ENCODE measurements at regions not wholly inside any gene's neighbourhood (a gene's known extent, or its start where the extent isn't known, plus 50 kb on each side); places are given as distances from the start of the nearest gene placed in this dataset.

DNA sequence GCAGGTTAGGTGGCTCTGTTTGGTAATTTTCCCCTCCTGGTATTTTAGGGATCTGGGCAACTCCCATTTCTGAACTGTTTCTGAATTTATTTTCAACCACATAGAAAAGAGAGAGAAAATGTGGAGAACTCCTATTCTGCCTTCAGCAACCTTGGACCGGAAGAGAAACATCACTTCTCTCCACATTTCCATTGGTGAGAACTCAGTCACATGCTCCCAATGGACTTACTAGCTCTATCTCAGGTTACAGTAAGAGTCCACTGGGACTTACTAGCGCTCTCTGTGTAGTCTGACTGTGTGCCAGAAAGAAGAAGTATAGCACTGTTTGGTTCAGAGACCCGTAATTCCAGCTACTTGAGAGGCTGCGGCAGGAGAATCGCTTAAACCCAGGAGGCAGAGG, 383.2 kb downstream of the DUSP6 start:
- H3K9me3 ChIP-seq (ENCODE audit: control insufficient read depth, insufficient read depth, low read length): no peaks in the 10 kb centered on the region
- H3K4me1 ChIP-seq (ENCODE audit: control insufficient read depth, insufficient read depth, low read length): no peaks in the 10 kb centered on the region
- WGBS (ENCODE audit: insufficient coverage): 96% methylated on average over 4 of the region's 5 CpGs
- H3K27ac ChIP-seq (ENCODE audit: low read depth, low read length): no peak overlapping the region
- H3K27me3 ChIP-seq (ENCODE audit: control insufficient read depth, insufficient read depth, low read length): no peaks in the 10 kb centered on the region
- no peaks in the 10 kb centered on the region for H3K36me3 ChIP-seq (ENCODE audit: control insufficient read depth, insufficient read depth, low read length)
- DNase-seq (ENCODE audit: low read depth in 4 of 6, low spot score in 6 of 6): no peak
- no peak overlapping the region for H3K4me3 ChIP-seq (ENCODE audit: low read depth, low read length)

DNA sequence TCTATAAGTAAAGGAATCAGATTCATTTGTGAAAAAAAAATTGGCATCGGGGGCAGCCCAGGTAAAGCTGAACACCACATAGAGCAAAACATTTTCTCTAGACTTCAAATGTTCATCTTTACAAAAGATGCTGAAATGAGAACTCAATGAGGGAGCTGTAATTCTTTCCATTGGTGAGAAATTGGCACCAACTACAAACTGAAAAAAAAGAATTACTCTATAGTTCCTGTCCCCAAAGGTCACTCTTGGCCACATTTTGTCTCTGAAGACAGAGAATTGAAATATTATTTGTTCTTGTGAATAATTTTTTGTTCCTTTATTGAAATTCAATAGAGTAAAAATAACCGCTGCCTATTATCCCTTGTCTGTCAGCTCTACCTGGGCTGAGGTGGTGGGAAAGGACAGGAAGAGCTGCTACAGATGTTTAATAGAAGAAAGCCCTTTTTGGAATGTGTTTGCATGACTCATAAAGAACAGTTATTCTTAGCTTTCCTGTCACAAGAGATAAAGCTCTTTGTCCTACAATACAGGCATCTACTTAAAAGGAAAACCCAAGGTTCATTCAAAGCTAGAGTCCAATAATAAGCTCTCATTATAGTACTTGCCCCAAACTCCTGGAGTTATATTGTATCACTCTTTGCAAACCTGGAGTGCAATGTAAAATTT, 380.1 kb upstream of the KITLG start:
- peak in 1 of 6 donors; percentile 9 for DNase-seq (ENCODE audit: low read depth in 4 of 6, low spot score in 6 of 6)
- Histone ChIP-seq H3K4me1 (ENCODE audit: control insufficient read depth, insufficient read depth, low read length) (no peaks in the 10 kb centered on the region), H3K36me3 (ENCODE audit: control insufficient read depth, insufficient read depth, low read length) (no peaks in the 10 kb centered on the region), H3K9me3 (ENCODE audit: control insufficient read depth, insufficient read depth, low read length) (no peaks in the 10 kb centered on the region), H3K27ac (ENCODE audit: low read depth, low read length) (no peak overlapping the region), H3K4me3 (ENCODE audit: low read depth, low read length) (no peak overlapping the region), H3K27me3 (ENCODE audit: control insufficient read depth, insufficient read depth, low read length) (no peaks in the 10 kb centered on the region)
- no CpG with 5 or more reads among the region's 2 CpGs for WGBS (ENCODE audit: insufficient coverage)

DNA sequence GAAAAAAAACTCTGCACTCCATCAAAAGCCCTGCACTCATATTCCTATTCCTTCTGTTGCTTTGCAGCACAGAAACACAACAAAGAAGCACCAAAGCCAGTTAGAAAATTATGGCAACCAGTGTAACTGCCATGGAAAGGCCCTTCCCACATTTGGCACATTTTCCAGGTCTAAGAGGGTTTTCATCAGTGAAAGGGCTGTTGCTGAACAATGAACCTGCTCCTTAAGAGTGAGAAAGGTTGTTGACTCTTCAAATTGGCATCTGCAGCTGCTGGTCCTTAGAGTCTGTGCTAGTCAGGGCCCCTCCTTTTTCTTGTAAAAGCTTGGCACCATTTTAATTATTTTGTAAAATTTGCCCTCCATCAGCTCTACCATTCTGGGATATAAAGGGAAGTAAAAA, 378.7 kb upstream of the KITLG start:
- no peaks in the 10 kb centered on the region for H3K9me3 ChIP-seq (ENCODE audit: control insufficient read depth, insufficient read depth, low read length)
- H3K36me3 ChIP-seq (ENCODE audit: control insufficient read depth, insufficient read depth, low read length): no peaks in the 10 kb centered on the region
- no peak overlapping the region for H3K4me3 ChIP-seq (ENCODE audit: low read depth, low read length)
- H3K27me3 ChIP-seq (ENCODE audit: control insufficient read depth, insufficient read depth, low read length): no peaks in the 10 kb centered on the region
- H3K4me1 ChIP-seq (ENCODE audit: control insufficient read depth, insufficient read depth, low read length): no peaks in the 10 kb centered on the region
- H3K27ac ChIP-seq (ENCODE audit: low read depth, low read length): no peak overlapping the region
- peak in 2 of 6 donors; percentile 52 to 70 for DNase-seq (ENCODE audit: low read depth in 4 of 6, low spot score in 6 of 6)

DNA sequence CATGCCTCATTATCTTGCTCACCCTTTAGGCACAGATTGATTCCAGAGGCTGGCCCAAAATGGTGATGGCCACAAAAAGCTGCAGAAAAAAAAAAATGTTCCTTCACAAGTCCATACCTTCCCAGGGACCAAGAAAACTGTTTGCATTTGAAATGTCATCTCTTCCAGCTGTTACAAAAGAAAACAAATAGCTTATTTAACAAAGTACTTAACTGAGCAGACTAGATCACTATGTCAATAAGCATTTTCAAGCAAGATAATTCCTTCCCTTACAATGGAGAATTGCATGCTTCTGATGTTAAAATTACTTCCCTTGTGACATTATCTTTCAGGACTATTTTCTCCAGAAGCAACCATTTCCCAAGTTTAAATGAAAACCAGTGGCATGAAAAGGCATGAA, 377.9 kb upstream of the KITLG start:
- no peak for DNase-seq (ENCODE audit: low read depth in 4 of 6, low spot score in 6 of 6)
- Histone ChIP-seq H3K27ac (ENCODE audit: low read depth, low read length) (no peak overlapping the region), H3K4me3 (ENCODE audit: low read depth, low read length) (no peak overlapping the region), H3K9me3 (ENCODE audit: control insufficient read depth, insufficient read depth, low read length) (no peaks in the 10 kb centered on the region), H3K36me3 (ENCODE audit: control insufficient read depth, insufficient read depth, low read length) (no peaks in the 10 kb centered on the region), H3K27me3 (ENCODE audit: control insufficient read depth, insufficient read depth, low read length) (no peaks in the 10 kb centered on the region), H3K4me1 (ENCODE audit: control insufficient read depth, insufficient read depth, low read length) (no peaks in the 10 kb centered on the region)

DNA sequence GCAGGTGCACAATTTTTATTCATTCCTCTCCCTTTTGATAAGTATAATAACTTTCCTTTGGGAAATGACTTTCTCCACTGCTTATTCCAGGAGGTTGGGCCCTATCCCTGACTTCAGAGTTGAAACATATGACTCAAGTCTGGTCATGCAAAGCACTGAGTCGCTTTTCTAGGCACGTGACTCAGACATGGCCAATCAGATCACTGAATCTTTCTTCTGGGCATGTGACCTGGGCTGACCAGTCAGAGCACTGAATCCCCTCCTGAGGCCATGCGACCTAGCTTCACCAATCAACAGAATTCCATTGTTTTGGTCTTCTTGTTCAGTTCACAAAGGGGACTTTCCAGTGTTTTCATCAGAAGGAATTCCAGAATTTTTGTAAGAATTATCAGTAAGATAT, 377.1 kb upstream of the KITLG start:
- no peak overlapping the region for H3K27ac ChIP-seq (ENCODE audit: low read depth, low read length)
- no peaks in the 10 kb centered on the region for H3K4me1 ChIP-seq (ENCODE audit: control insufficient read depth, insufficient read depth, low read length)
- WGBS (ENCODE audit: insufficient coverage): 96% methylated on average over 2 of the region's 3 CpGs
- H3K9me3 ChIP-seq (ENCODE audit: control insufficient read depth, insufficient read depth, low read length): no peaks in the 10 kb centered on the region
- DNase-seq (ENCODE audit: low read depth in 4 of 6, low spot score in 6 of 6): no peak
- no peak overlapping the region for H3K4me3 ChIP-seq (ENCODE audit: low read depth, low read length)
- no peaks in the 10 kb centered on the region for H3K36me3 ChIP-seq (ENCODE audit: control insufficient read depth, insufficient read depth, low read length)
- no peaks in the 10 kb centered on the region for H3K27me3 ChIP-seq (ENCODE audit: control insufficient read depth, insufficient read depth, low read length)

DNA sequence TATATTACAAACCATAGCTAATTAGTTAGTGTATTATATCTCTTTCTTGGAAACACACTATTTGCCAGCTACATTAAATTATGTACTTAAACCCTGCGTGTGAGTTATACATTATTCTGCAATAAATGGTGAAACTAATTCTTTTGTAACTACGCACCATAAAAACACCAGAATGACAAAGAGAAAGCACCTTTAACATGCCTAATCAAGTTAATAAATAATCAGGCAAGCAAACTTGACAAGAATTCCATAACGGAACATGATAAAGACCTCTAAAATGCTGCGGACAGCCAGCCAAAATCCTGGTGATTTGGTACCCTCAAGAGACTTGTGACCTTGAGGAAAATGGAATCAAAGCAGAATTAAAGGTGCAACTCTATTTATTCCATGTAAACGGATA, 375.3 kb upstream of the KITLG start:
- H3K4me1 ChIP-seq (ENCODE audit: control insufficient read depth, insufficient read depth, low read length): no peaks in the 10 kb centered on the region
- WGBS (ENCODE audit: insufficient coverage): no CpG with 5 or more reads among the region's 5 CpGs
- H3K36me3 ChIP-seq (ENCODE audit: control insufficient read depth, insufficient read depth, low read length): no peaks in the 10 kb centered on the region
- no peak overlapping the region for H3K4me3 ChIP-seq (ENCODE audit: low read depth, low read length)
- no peak for DNase-seq (ENCODE audit: low read depth in 4 of 6, low spot score in 6 of 6)
- H3K27me3 ChIP-seq (ENCODE audit: control insufficient read depth, insufficient read depth, low read length): no peaks in the 10 kb centered on the region
- no peaks in the 10 kb centered on the region for H3K9me3 ChIP-seq (ENCODE audit: control insufficient read depth, insufficient read depth, low read length)
- no peak overlapping the region for H3K27ac ChIP-seq (ENCODE audit: low read depth, low read length)

DNA sequence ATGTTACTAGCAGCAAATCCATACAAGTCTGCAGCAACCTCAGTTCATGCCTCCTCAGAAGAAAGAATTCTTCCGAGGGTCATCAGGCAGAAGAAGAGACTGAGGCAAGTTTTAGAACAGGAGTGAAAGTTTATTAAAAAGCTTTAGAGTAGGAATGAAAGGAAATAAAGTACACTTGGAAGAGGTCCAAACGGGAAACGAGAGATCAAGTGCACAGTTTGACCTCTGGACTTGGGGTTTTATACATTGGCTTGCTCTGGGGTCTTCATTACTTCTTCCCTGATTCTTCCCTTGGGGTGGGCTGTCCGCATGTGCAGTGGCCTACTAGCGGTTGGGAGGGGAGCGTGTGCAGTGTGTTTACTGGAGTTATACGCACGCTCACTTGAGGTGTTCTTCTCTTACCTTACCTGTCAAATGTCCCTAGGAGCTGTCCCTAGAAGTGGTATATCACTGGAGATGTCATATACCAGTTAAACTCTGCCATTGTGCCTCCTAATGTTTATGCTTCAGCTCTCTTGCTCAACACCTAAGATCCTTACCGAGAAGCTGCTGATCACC, 372.8 kb upstream of the KITLG start:
- Histone ChIP-seq H3K4me1 (ENCODE audit: control insufficient read depth, insufficient read depth, low read length) (no peaks in the 10 kb centered on the region), H3K27me3 (ENCODE audit: control insufficient read depth, insufficient read depth, low read length) (no peaks in the 10 kb centered on the region), H3K9me3 (ENCODE audit: control insufficient read depth, insufficient read depth, low read length) (no peaks in the 10 kb centered on the region), H3K4me3 (ENCODE audit: low read depth, low read length) (no peak overlapping the region), H3K27ac (ENCODE audit: low read depth, low read length) (no peak overlapping the region), H3K36me3 (ENCODE audit: control insufficient read depth, insufficient read depth, low read length) (no peaks in the 10 kb centered on the region)
- DNase-seq (ENCODE audit: low read depth in 4 of 6, low spot score in 6 of 6): no peak
- 83% methylated on average over 3 of the region's 9 CpGs for WGBS (ENCODE audit: insufficient coverage)

DNA sequence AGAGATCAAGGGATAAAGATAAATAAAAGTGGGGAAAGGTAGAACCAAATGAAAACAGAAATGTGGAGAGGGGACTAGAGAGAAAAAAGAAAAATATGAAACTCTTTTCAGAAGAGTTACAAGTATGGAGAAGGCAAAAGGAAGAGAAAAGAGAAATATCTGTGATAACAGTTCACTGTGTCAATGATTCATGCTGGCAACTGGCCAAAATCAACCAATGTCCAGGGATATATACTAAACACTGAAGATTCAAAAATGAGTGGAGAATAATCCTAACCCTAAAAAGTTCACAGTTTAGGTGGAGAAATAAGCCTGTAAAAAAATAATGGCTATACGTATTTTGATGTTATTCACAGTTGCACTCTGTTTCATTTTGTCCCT, 372.3 kb upstream of the KITLG start:
- no peak for DNase-seq (ENCODE audit: low read depth in 4 of 6, low spot score in 6 of 6)
- Histone ChIP-seq H3K4me3 (ENCODE audit: low read depth, low read length) (no peak overlapping the region), H3K27me3 (ENCODE audit: control insufficient read depth, insufficient read depth, low read length) (no peaks in the 10 kb centered on the region), H3K27ac (ENCODE audit: low read depth, low read length) (no peak overlapping the region), H3K9me3 (ENCODE audit: control insufficient read depth, insufficient read depth, low read length) (no peaks in the 10 kb centered on the region), H3K4me1 (ENCODE audit: control insufficient read depth, insufficient read depth, low read length) (no peaks in the 10 kb centered on the region), H3K36me3 (ENCODE audit: control insufficient read depth, insufficient read depth, low read length) (no peaks in the 10 kb centered on the region)
- WGBS (ENCODE audit: insufficient coverage): 67% methylated on average over 1 of the region's 1 CpG

DNA sequence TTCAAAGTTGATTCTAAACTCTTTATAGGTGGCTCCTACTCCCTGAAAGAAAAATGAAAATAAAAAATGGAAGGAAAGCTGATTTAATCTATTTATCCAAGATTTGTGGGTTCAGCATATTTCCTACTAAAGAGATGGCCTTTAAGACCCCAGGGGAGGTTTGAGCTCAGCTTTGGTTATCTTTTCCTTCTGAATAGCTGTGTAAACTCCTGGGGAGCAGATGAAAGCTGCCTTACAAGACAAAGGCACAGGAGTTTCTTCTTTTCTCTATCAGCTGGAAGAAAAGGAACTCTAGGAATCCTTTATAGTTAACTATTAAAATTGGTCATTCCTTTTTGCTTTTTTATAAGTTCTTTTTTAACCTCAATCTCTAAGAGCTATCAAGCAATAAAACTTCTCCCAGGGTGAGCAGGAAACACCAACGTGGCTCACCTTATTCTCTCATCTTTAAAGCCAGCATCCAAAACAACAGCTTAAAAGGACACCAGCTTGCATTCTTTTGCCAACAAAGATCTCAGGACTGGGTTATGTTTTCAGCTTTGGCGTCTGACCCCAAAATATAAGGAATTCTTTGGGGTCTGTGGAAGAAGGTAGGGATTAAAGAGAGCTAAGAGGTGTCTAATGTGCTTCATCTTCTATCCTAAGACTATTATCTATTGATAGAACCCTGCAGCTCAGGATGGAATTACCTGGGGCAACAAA, 371.7 kb upstream of the KITLG start:
- 14% methylated on average over 1 of the region's 2 CpGs for WGBS (ENCODE audit: insufficient coverage)
- no peak overlapping the region for H3K4me3 ChIP-seq (ENCODE audit: low read depth, low read length)
- H3K27me3 ChIP-seq (ENCODE audit: control insufficient read depth, insufficient read depth, low read length): no peaks in the 10 kb centered on the region
- H3K27ac ChIP-seq (ENCODE audit: low read depth, low read length): no peak overlapping the region
- H3K4me1 ChIP-seq (ENCODE audit: control insufficient read depth, insufficient read depth, low read length): no peaks in the 10 kb centered on the region
- peak in 1 of 6 donors; percentile 15 for DNase-seq (ENCODE audit: low read depth in 4 of 6, low spot score in 6 of 6)
- H3K36me3 ChIP-seq (ENCODE audit: control insufficient read depth, insufficient read depth, low read length): no peaks in the 10 kb centered on the region
- H3K9me3 ChIP-seq (ENCODE audit: control insufficient read depth, insufficient read depth, low read length): no peaks in the 10 kb centered on the region

DNA sequence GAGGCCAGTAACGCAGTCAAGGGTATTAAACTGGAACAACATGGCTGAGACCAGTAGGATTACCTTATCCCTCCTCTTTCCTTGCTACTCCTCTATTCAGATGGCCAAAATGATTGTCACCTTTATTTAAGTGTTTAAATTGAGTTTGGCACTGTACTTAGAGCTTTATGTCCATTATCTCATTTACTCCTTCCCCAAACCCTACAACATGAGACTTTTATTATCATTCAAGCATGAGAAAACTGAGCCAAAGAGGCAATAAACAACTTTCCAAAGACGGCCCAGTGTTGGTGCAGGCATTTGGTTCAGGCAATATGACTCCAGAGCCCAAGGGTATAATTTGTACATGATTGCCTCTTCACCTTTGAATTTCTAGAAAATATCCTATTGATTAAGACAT, 370.9 kb upstream of the KITLG start:
- Histone ChIP-seq H3K27ac (ENCODE audit: low read depth, low read length) (no peak overlapping the region), H3K4me1 (ENCODE audit: control insufficient read depth, insufficient read depth, low read length) (no peaks in the 10 kb centered on the region), H3K36me3 (ENCODE audit: control insufficient read depth, insufficient read depth, low read length) (no peaks in the 10 kb centered on the region), H3K27me3 (ENCODE audit: control insufficient read depth, insufficient read depth, low read length) (no peaks in the 10 kb centered on the region), H3K4me3 (ENCODE audit: low read depth, low read length) (no peak overlapping the region), H3K9me3 (ENCODE audit: control insufficient read depth, insufficient read depth, low read length) (no peaks in the 10 kb centered on the region)
- no peak for DNase-seq (ENCODE audit: low read depth in 4 of 6, low spot score in 6 of 6)
- WGBS (ENCODE audit: insufficient coverage): 100% methylated on average over 1 of the region's 2 CpGs
